Transverse colon (tissue), 3 donors: ENCODE measurements at regions not wholly inside any gene's neighbourhood (a gene's known extent, or its start where the extent isn't known, plus 50 kb on each side); places are given as distances from the start of the nearest gene placed in this dataset.

ENCODE experiments used
- CTCF ChIP-seq, 5 experiments: fragments of 200-600 bp in 3 of 5; fragments of 450-650 bp in 2 of 5; sonication (generic) in 3 of 5; IDR thresholded peaks; 1 replicate in 2 of 5; 2 replicates in 3 of 5; pipeline ENCODE4 v1.5.1; 2016 to 2017; ENCODE audit warnings: antibody characterized with exemption in 5 of 5, inconsistent platforms in 3 of 5, mild to moderate bottlenecking in 2 of 5, moderate library complexity in 1 of 5
- POLR2A ChIP-seq: fragments of 450-650 bp; IDR thresholded peaks from one replicate; pipeline ENCODE4 v1.6.1; 2016; ENCODE audit warnings: antibody characterized with exemption, mild to moderate bottlenecking, moderate library complexity

- TF ChIP-seq CTCF (IDR thresholded peaks at IDR 0.05) (no peak), POLR2A (no peak)
Observed at GRCh38 chr3:168490981-168491380, 395.3 kb upstream of the GOLIM4 start.
